Astrocyte (in vitro differentiated cells and primary cell): ENCODE measurements at regions not wholly inside any gene's neighbourhood (a gene's known extent, or its start where the extent isn't known, plus 50 kb on each side); places are given as distances from the start of the nearest gene placed in this dataset.

ENCODE experiments used
- DNase-seq: peaks from one replicate; pipeline ENCODE4 v3.0.0-alpha.2; 2010; ENCODE audit warnings: low read depth
- FAIRE-seq: peaks from 2 replicates; lab custom pipeline; 2011; peaks lifted over from hg19 to GRCh38; lab: Jason Lieb, UNC
- H2AFZ ChIP-seq: 2 replicates; pipeline ENCODE4 v1.6.0; 2012; ENCODE audit warnings: low read depth, low read length, inconsistent platforms
- H3K27ac ChIP-seq: 2 replicates; pipeline ENCODE4 v1.5.1; 2011; ENCODE audit warnings: low read depth, low read length, inconsistent platforms
- H3K27me3 ChIP-seq: 2 replicates; pipeline ENCODE4 v1.6.0; 2011; ENCODE audit warnings: low read length, inconsistent platforms; ENCODE audit not compliant: insufficient read depth
- H3K36me3 ChIP-seq: 2 replicates; pipeline ENCODE4 v1.5.1; 2011; ENCODE audit warnings: low read length, inconsistent platforms; ENCODE audit not compliant: insufficient read depth
- H3K4me1 ChIP-seq: 2 replicates; pipeline ENCODE4 v1.5.1; 2011; ENCODE audit warnings: low read length, inconsistent platforms; ENCODE audit not compliant: insufficient read depth
- H3K4me2 ChIP-seq: 2 replicates; pipeline ENCODE4 v1.6.0; 2012; ENCODE audit warnings: low read length, inconsistent platforms
- H3K4me3 ChIP-seq: 2 replicates; pipeline ENCODE4 v1.5.1; 2011; ENCODE audit warnings: low read depth, mild to moderate bottlenecking, low read length, inconsistent platforms; ENCODE audit not compliant: insufficient read depth
- H3K79me2 ChIP-seq: 2 replicates; pipeline ENCODE4 v1.6.0; 2012; ENCODE audit warnings: mild to moderate bottlenecking, low read length, inconsistent platforms; ENCODE audit not compliant: insufficient read depth
- H3K9ac ChIP-seq: 2 replicates; pipeline ENCODE4 v1.6.0; 2012; ENCODE audit warnings: mild to moderate bottlenecking, low read length, inconsistent platforms
- H3K9me3 ChIP-seq: 2 replicates; pipeline ENCODE4 v1.5.1; 2012; ENCODE audit warnings: low read depth, mild to moderate bottlenecking, low read length, inconsistent platforms; ENCODE audit not compliant: insufficient read depth
- H4K20me1 ChIP-seq: 2 replicates; pipeline ENCODE4 v1.6.0; 2012; ENCODE audit warnings: low read length, inconsistent platforms; ENCODE audit not compliant: insufficient read depth
- H3K27ac Mint-ChIP-seq: one replicate; pipeline ENCODE4 v1.8.0; 2021; ENCODE audit warnings: mild to moderate bottlenecking, mixed read lengths; ENCODE audit not compliant: unreplicated experiment
- H3K27me3 Mint-ChIP-seq: one replicate; pipeline ENCODE4 v1.8.0; 2021; ENCODE audit warnings: low read depth, mixed read lengths; ENCODE audit not compliant: unreplicated experiment
- H3K36me3 Mint-ChIP-seq: one replicate; pipeline ENCODE4 v1.8.0; 2021; ENCODE audit warnings: low read depth, mixed read lengths; ENCODE audit not compliant: unreplicated experiment
- H3K4me1 Mint-ChIP-seq: one replicate; pipeline ENCODE4 v1.8.0; 2021; ENCODE audit warnings: low read depth, mixed read lengths; ENCODE audit not compliant: unreplicated experiment
- H3K4me3 Mint-ChIP-seq: one replicate; pipeline ENCODE4 v1.8.0; 2021; ENCODE audit warnings: mild to moderate bottlenecking, moderate library complexity, mixed read lengths; ENCODE audit not compliant: unreplicated experiment
- H3K9me3 Mint-ChIP-seq: one replicate; pipeline ENCODE4 v1.8.0; 2021; ENCODE audit warnings: mild to moderate bottlenecking, mixed read lengths; ENCODE audit not compliant: unreplicated experiment
- CTCF ChIP-seq: IDR thresholded peaks from 2 replicates; pipeline ENCODE4 v1.5.1; 2011; ENCODE audit warnings: low read depth, mild to moderate bottlenecking, inconsistent platforms, low read length, moderate library complexity; ENCODE audit not compliant: insufficient read depth
- EZH2 ChIP-seq: IDR thresholded peaks from 2 replicates; pipeline ENCODE4 v1.6.1; 2012; ENCODE audit warnings: mild to moderate bottlenecking, low read length, inconsistent platforms; ENCODE audit not compliant: insufficient read depth

GRCh38 chr15:81080996-81081395, 53.1 kb upstream of the CFAP161 start:
- Mint-ChIP-seq H3K27me3 (peaks cover 7% of the 10 kb centered on the region), H3K36me3 (no peaks in the 10 kb centered on the region), H3K27ac (no peak overlapping the region), H3K4me1 (peaks cover 2% of the 10 kb centered on the region), H3K4me3 (no peak overlapping the region), H3K9me3 (peaks cover 5% of the 10 kb centered on the region)
- Histone ChIP-seq H3K9ac (no peak overlapping the region), H3K79me2 (no peaks in the 10 kb centered on the region), H3K4me1 (no peaks in the 10 kb centered on the region), H3K27me3 (no peaks in the 10 kb centered on the region), H3K9me3 (no peaks in the 10 kb centered on the region), H2AFZ (no peak overlapping the region), H3K4me3 (no peak overlapping the region), H4K20me1 (no peaks in the 10 kb centered on the region), H3K27ac (no peak overlapping the region), H3K4me2 (no peak overlapping the region), H3K36me3 (no peaks in the 10 kb centered on the region)
- no peak for FAIRE-seq
- TF ChIP-seq EZH2, result no peak
- DNase-seq, result no peak

GRCh38 chr15:81083201-81083600, 50.9 kb upstream of the CFAP161 start:
- no peak overlapping the region for H3K27ac Mint-ChIP-seq

More at GRCh38 chr15:81083201-81083600, 50.9 kb upstream of the CFAP161 start:
- no peak overlapping the region for H2AFZ ChIP-seq
- no peak for TF ChIP-seq CTCF
- no peak for TF ChIP-seq EZH2
- no peaks in the 10 kb centered on the region for H3K4me1 ChIP-seq
- no peaks in the 10 kb centered on the region for H3K36me3 ChIP-seq
- no peaks in the 10 kb centered on the region for H4K20me1 ChIP-seq
- Mint-ChIP-seq H3K36me3 (no peaks in the 10 kb centered on the region), H3K4me1 (peaks cover 7% of the 10 kb centered on the region), H3K27me3 (peaks cover 7% of the 10 kb centered on the region), H3K4me3 (no peak overlapping the region), H3K9me3 (peaks cover 5% of the 10 kb centered on the region)
- no peaks in the 10 kb centered on the region for H3K9me3 ChIP-seq
- FAIRE-seq (no peak), DNase-seq (no peak)
- no peaks in the 10 kb centered on the region for H3K79me2 ChIP-seq
- no peaks in the 10 kb centered on the region for H3K27me3 ChIP-seq
- H3K4me2 ChIP-seq, result no peak overlapping the region
- H3K4me3 ChIP-seq, result no peak overlapping the region
- no peak overlapping the region for H3K9ac ChIP-seq
- H3K27ac ChIP-seq, result no peak overlapping the region
